HAP-1 (cell line): ENCODE measurements at regions not wholly inside any gene's neighbourhood (a gene's known extent, or its start where the extent isn't known, plus 50 kb on each side); places are given as distances from the start of the nearest gene placed in this dataset.
"Not testable (repeated sequence)": the region's sequence is repeated elsewhere in the genome, so short reads cannot be mapped to it uniquely, and the experiment has no call there.

Experiments
- DNase-seq, 2 experiments: peaks; one replicate each; pipeline ENCODE4 v3.0.0-alpha.2; 2016 to 2020; ENCODE audit warnings: low spot score in 2 of 2
- H3K27me3 ChIP-seq: fragments of 250-450 bp; sonication (Bioruptor Pico); 2 replicates; pipeline ENCODE4 v1.5.1; 2020; ENCODE audit warnings: low read depth, mild to moderate bottlenecking, moderate library complexity
- H3K36me3 ChIP-seq: fragments of 250-450 bp; sonication (Bioruptor Pico); replicated peaks from 2 replicates; pipeline ENCODE4 v1.5.1; 2020; ENCODE audit warnings: mild to moderate bottlenecking
- H3K4me1 ChIP-seq: fragments of 250-450 bp; sonication (Bioruptor Pico); 2 replicates; pipeline ENCODE4 v1.5.1; 2020; ENCODE audit warnings: mild to moderate bottlenecking
- H3K4me3 ChIP-seq: fragments of 250-450 bp; sonication (Bioruptor Pico); 2 replicates; pipeline ENCODE4 v1.5.1; 2020; ENCODE audit warnings: mild to moderate bottlenecking, moderate library complexity
- H3K9me3 ChIP-seq: fragments of 250-450 bp; sonication (Bioruptor Pico); 2 replicates; pipeline ENCODE4 v1.5.1; 2020; ENCODE audit warnings: mild to moderate bottlenecking, moderate library complexity
- in situ Hi-C: fragments of 300-500 bp; cut with MboI; formaldehyde crosslinking; loops from 3 replicates; pipeline ENCODE4 v1.14.3; 2020; ENCODE audit warnings: low sequenced_read_pairs, inconsistent platforms, mixed read lengths

DNA sequence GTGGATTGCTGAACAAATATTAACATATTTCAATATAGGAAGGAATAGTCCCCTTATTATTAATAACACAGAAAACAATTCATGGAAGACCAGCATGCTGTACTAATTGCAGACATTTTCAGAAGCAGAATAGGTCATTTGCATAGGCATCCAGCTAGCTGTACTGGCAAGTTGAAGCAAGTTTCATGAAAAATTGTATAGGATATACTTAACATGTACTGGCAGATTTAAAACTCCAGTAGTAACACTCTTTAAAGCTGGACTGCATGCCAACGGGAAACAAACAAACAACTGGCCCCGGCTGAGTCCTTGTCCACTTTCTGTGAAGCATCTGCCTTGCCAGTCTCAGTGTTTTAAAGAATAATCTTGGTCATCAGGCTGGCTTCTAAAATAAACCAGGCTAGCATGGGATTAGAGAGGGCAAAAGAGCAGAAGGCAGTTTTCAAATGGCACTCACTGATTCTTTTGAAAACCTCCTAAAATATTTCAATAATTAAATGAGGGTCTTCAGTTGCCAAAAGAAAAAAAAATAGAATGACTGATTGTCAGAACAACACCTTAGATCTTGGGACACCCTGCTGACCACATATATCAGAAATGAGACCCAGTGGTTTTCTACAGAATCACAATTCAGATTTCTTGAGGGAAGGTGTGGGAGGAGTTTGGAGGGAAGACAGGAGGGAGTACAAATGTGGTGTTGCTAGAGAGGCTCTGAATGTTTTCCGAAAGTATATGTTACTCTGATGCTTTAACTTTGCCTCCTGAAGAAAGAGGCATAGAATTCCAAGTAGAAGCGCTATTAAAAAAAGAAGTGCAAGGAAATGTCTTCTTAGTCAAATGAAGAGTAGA, 122.5 kb upstream of the KRAS start:
- Histone ChIP-seq H3K36me3 (no peaks in the 10 kb centered on the region), H3K9me3 (no peaks in the 10 kb centered on the region), H3K4me1 (0 out of 2 replicates have a peak, but pooled peaks cover 5% of the 10 kb centered on the region), H3K4me3 (no peak overlapping the region), H3K27me3 (no peaks in the 10 kb centered on the region)
- in situ Hi-C loops: no loop called here
- no peak for DNase-seq

- H3K9me3 ChIP-seq: no peaks in the 10 kb centered on the region
- in situ Hi-C loops: no loop called here
- H3K36me3 ChIP-seq: no peaks in the 10 kb centered on the region
- no peak for DNase-seq
- H3K4me3 ChIP-seq: no peak overlapping the region
- no peaks in the 10 kb centered on the region for H3K27me3 ChIP-seq
- H3K4me1 ChIP-seq: 0 out of 2 replicates have a peak, but pooled peaks cover 5% of the 10 kb centered on the region
Measured at GRCh38 chr12:25372002-25372401, 121.3 kb upstream of the KRAS start.

GRCh38 chr12:25368557-25368956, 117.8 kb upstream of the KRAS start:
- in situ Hi-C loops: no loop called here
- no peaks in the 10 kb centered on the region for H3K9me3 ChIP-seq
- H3K4me1 ChIP-seq: peaks cover 24% of the 10 kb centered on the region
- H3K27me3 ChIP-seq: no peaks in the 10 kb centered on the region
- no peak overlapping the region for H3K4me3 ChIP-seq
- DNase-seq: peak in 1 of 2 experiments; percentile 51
- no peaks in the 10 kb centered on the region for H3K36me3 ChIP-seq

DNA sequence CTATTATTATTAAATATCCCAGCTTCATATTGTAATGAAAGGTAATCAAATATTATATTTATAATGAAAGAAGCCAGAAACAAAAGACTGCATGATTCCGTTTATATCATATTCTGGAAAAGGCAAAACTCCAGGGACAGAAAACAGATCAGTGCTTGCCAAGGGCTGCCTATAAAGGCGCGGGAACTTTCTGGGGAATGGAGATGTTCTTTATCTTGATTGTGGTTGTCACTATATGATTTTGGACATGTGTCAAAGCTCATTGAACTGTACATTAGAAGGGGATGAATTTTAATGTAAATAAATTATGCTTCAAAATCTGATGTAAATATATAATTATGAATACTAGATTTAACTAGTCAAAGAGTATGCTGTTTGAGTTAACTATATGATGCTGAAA, 115.4 kb upstream of the KRAS start:
- Histone ChIP-seq H3K9me3 (no peaks in the 10 kb centered on the region), H3K36me3 (no peaks in the 10 kb centered on the region), H3K27me3 (no peaks in the 10 kb centered on the region), H3K4me3 (no peak overlapping the region), H3K4me1 (peaks cover 21% of the 10 kb centered on the region)
- in situ Hi-C loops: no loop called here
- no peak for DNase-seq

DNA sequence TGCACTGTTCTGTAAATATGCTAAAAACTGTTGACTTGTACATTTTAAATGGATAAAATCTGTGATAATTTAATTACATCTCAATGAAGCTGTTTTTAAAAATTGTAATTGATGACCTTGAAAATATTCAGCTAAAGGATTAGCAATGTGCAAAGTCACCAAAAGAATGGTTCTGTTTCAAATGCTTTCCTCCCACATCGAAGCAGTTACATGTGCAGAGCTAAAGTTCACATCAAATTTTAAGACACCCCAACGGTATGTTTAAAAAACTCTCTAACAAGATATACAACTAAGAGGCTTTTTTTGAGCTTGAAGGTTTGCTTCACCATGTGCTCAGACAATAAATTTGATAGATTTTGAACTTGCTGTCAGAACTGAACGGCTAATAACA, 114.6 kb upstream of the KRAS start:
- H3K4me3 ChIP-seq: no peak overlapping the region
- H3K36me3 ChIP-seq: no peaks in the 10 kb centered on the region
- peaks cover 21% of the 10 kb centered on the region for H3K4me1 ChIP-seq
- H3K27me3 ChIP-seq: no peaks in the 10 kb centered on the region
- peak in 1 of 2 experiments; percentile 89 for DNase-seq
- H3K9me3 ChIP-seq: no peaks in the 10 kb centered on the region
- in situ Hi-C loops: no loop called here

DNA sequence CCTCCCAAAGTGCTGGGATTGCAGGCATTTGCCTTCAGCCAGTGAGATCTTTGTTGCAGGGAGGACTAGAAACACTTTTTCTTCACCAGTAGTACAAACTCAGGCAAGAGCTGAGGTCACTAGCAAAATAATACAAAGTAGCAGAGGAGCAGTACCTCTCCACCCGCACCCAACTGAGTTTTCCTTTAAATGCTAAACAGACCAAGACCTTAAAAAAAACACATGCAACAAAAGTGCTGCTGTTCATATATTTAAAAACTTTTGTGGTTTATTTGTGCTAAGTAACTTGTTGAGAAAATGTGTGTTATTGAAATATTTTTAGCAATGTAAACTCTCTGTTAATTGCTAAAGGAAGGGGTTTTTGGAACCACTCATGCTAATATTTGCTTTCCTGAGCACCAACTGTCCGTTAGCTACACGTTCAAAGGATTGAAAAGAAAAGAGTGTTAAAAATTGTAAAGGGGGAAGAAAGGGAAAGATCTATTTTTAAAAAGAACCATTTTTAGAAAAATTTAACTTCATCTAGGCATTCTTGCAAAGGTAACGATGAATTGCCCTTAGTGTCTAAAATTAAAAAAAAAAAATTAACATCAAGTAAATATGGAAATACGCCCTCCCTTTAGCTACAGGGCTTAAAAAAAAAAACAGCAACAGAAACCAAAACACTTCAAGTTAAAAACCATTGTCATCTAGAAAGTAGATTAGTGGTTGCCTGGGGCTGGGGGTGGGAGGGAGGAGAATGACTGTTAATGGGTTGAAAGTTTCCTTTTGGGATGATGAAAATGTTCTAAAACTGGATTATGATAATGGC, 114.0 kb upstream of the KRAS start:
- in situ Hi-C loops: no loop called here
- no peak overlapping the region for H3K4me3 ChIP-seq
- no peaks in the 10 kb centered on the region for H3K9me3 ChIP-seq
- DNase-seq: peak in 1 of 2 experiments; percentile 84
- no peaks in the 10 kb centered on the region for H3K27me3 ChIP-seq
- H3K36me3 ChIP-seq: no peaks in the 10 kb centered on the region
- peaks cover 21% of the 10 kb centered on the region for H3K4me1 ChIP-seq

DNA sequence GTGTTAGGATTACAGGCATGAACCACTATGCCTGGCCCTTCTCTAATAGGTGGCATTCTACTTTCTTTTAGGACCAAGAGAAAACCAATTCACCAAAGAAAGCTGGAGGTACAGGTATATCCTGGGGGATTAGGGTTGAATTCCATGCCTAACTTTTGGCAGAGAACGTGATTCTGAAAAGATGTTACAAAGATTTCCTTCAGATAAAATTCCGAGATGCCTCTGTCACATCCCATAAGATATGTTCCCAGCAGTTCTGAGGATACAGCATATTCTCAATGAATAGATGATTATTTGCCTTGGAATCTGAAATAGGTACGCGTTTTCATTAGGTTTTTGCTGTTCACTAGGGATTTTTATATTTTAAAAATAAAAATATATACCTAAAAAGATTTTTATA, 111.9 kb upstream of the KRAS start:
- no peak for DNase-seq
- no peak overlapping the region for H3K4me3 ChIP-seq
- peaks cover 19% of the 10 kb centered on the region for H3K4me1 ChIP-seq
- H3K9me3 ChIP-seq: no peaks in the 10 kb centered on the region
- H3K36me3 ChIP-seq: no peaks in the 10 kb centered on the region
- no peaks in the 10 kb centered on the region for H3K27me3 ChIP-seq
- in situ Hi-C loops: no loop called here

DNA sequence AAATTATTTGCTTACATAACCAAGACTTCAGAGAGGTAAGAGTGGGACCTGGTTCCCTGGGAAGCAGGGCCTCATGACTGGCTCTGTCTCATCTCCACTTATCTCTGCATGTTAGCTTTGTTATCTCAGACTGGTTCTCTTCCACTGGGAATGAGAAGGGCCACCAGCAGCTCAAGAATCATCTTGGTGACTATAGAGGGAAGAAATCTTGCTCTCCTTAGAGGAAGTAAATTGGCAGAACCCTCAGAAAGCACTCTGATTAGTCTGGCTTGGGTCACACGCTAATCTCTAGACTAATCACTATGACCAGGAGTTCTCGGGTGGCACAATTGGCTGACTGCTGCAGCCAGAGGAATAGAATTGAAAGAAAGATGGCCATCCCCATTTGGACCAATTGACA, 110.8 kb upstream of the KRAS start:
- Histone ChIP-seq H3K9me3 (no peaks in the 10 kb centered on the region), H3K4me1 (peaks cover 19% of the 10 kb centered on the region), H3K36me3 (no peaks in the 10 kb centered on the region), H3K27me3 (no peaks in the 10 kb centered on the region), H3K4me3 (no peak overlapping the region)
- in situ Hi-C loops: no loop called here
- DNase-seq: no peak

- in situ Hi-C loops: no loop called here
- H3K36me3 ChIP-seq: no peaks in the 10 kb centered on the region
- H3K9me3 ChIP-seq: no peaks in the 10 kb centered on the region
- no peak for DNase-seq
- H3K27me3 ChIP-seq: 0 out of 2 replicates have a peak, but pooled peaks cover 2% of the 10 kb centered on the region
- H3K4me3 ChIP-seq: no peak overlapping the region
- peaks cover 5% of the 10 kb centered on the region; the same call in 1 of the 2 replicates for H3K4me1 ChIP-seq
Measured at GRCh38 chr12:25357595-25357994, 106.9 kb upstream of the KRAS start.

- H3K9me3 ChIP-seq, DNase-seq, H3K4me1 ChIP-seq, H3K36me3 ChIP-seq, H3K4me3 ChIP-seq, H3K27me3 ChIP-seq, in situ Hi-C loops: not testable (repeated sequence)
Measured at GRCh38 chr12:25352942-25353341, 102.2 kb upstream of the KRAS start.

GRCh38 chr12:25352083-25352918, 101.6 kb upstream of the KRAS start:
- Histone ChIP-seq H3K27me3 (0 out of 2 replicates have a peak, but pooled peaks cover 2% of the 10 kb centered on the region), H3K4me1 (peaks cover 9% of the 10 kb centered on the region), H3K9me3 (no peaks in the 10 kb centered on the region), H3K36me3 (no peaks in the 10 kb centered on the region), H3K4me3 (no peak overlapping the region)
- in situ Hi-C loops: no loop called here
- no peak for DNase-seq

GRCh38 chr12:25348593-25348895, 97.8 kb upstream of the KRAS start:
- no peak for DNase-seq
- 0 out of 2 replicates have a peak, but pooled peaks cover 2% of the 10 kb centered on the region for H3K27me3 ChIP-seq
- in situ Hi-C loops: no loop called here
- no peaks in the 10 kb centered on the region for H3K9me3 ChIP-seq
- H3K4me1 ChIP-seq: peaks cover 9% of the 10 kb centered on the region
- no peak overlapping the region for H3K4me3 ChIP-seq
- H3K36me3 ChIP-seq: no peaks in the 10 kb centered on the region

GRCh38 chr12:25347716-25348592, 97.2 kb upstream of the KRAS start:
- Histone ChIP-seq H3K36me3 (no peaks in the 10 kb centered on the region), H3K4me3 (no peak overlapping the region), H3K27me3 (no peaks in the 10 kb centered on the region), H3K9me3 (no peaks in the 10 kb centered on the region), H3K4me1 (peaks cover 12% of the 10 kb centered on the region)
- in situ Hi-C loops: no loop called here
- no peak for DNase-seq
